ENCODE measurements at regions not wholly inside any gene's neighbourhood (a gene's known extent, or its start where the extent isn't known, plus 50 kb on each side); places are given as distances from the start of the nearest gene placed in this dataset.

DNA sequence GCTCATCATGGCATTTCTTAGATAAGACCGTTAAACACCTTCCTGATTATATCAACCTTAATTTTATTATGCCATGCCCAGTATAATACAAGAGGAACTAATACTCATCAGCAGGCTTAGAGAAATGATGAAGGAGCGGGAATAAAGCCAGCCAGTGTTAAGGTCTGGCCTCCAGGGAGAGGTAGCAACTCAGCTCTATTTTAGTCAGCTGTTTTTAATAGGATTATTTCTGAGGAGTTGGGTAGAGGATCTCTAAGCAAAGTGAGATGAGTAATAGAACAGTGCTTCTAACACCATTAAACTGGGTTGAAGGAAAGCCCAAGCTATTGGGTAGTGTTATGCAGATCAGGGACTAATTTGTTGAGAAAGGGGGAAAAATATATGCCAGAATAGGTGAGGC lies 921.5 kb downstream of the TTLL7 start:
- Histone ChIP-seq H3K9me3 (ENCODE audit: control insufficient read depth, low read depth, low read length) (peaks cover 2% of the 10 kb centered on the region), H3K4me3 (ENCODE audit: low read length) (no peak overlapping the region), H3K36me3 (ENCODE audit: control insufficient read depth, insufficient read depth, low read length) (no peaks in the 10 kb centered on the region), H3K27ac (ENCODE audit: low read length) (no peak overlapping the region), H3K4me1 (ENCODE audit: control insufficient read depth, insufficient read depth, low read length) (no peaks in the 10 kb centered on the region), H3K27me3 (ENCODE audit: control insufficient read depth, insufficient read depth, low read length) (no peaks in the 10 kb centered on the region)
- no peak for DNase-seq
- 67% methylated on average over 1 of the region's 2 CpGs for WGBS (ENCODE audit: insufficient coverage, low lambda C conversion rate)

GRCh38 chr1:83075107-83075506 lies 923.8 kb downstream of the TTLL7 start:
- H3K27me3 ChIP-seq (ENCODE audit: control insufficient read depth, insufficient read depth, low read length), result no peaks in the 10 kb centered on the region
- H3K4me3 ChIP-seq (ENCODE audit: low read length), result no peak overlapping the region
- no peak for DNase-seq
- H3K27ac ChIP-seq (ENCODE audit: low read length), result no peak overlapping the region
- H3K36me3 ChIP-seq (ENCODE audit: control insufficient read depth, insufficient read depth, low read length), result no peaks in the 10 kb centered on the region
- H3K4me1 ChIP-seq (ENCODE audit: control insufficient read depth, insufficient read depth, low read length), result no peaks in the 10 kb centered on the region
- no CpG with 5 or more reads among the region's 1 CpG for WGBS (ENCODE audit: insufficient coverage, low lambda C conversion rate)
- peaks cover 2% of the 10 kb centered on the region for H3K9me3 ChIP-seq (ENCODE audit: control insufficient read depth, low read depth, low read length)

- no peaks in the 10 kb centered on the region for H3K27me3 ChIP-seq (ENCODE audit: control insufficient read depth, insufficient read depth, low read length)
- WGBS (ENCODE audit: insufficient coverage, low lambda C conversion rate), result 70% methylated on average over 3 of the region's 4 CpGs
- H3K4me3 ChIP-seq (ENCODE audit: low read length), result no peak overlapping the region
- H3K36me3 ChIP-seq (ENCODE audit: control insufficient read depth, insufficient read depth, low read length), result no peaks in the 10 kb centered on the region
- no peak overlapping the region for H3K27ac ChIP-seq (ENCODE audit: low read length)
- no peaks in the 10 kb centered on the region for H3K4me1 ChIP-seq (ENCODE audit: control insufficient read depth, insufficient read depth, low read length)
- DNase-seq, result no peak
- H3K9me3 ChIP-seq (ENCODE audit: control insufficient read depth, low read depth, low read length), result no peaks in the 10 kb centered on the region
Observed at GRCh38 chr1:83067954-83068353, 931.0 kb downstream of the TTLL7 start.

DNA sequence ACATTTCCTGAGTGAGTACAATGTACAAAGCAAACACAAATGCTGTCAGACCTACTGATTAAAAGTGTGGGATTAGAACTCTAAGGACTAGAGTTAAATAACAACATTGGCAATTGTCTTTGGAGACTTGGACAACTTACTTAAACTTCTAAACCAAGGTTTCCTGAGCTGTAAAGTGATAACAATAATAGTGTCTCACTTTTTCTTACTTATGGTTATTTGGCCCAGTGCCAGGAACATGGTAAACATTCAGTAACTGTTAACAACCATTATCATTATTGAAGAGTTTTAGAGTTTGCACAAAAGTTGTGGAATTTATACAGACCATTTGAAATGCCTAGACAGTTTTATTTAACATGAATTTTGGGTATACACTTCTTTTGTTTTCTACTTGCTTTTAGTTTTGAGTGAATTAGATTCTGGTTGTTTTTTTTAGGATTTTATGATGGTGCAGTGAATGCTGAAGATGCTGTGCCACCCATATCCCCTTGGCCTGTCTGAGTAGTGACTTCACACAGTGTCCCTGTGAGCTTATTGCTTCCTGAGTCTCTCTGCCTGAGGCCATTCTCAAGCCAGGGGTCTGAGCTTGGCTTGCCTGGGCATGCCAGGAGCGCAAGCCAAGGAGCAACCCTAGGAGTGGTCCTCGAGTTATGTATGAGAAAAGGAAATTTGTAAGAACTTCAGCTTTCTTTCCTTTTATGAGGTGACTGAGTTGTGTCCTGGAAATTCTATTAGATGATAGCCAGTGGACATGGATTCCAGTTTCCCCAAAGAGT lies 932.8 kb downstream of the TTLL7 start:
- H3K4me1 ChIP-seq (ENCODE audit: control insufficient read depth, insufficient read depth, low read length), result no peaks in the 10 kb centered on the region
- H3K4me3 ChIP-seq (ENCODE audit: low read length), result no peak overlapping the region
- H3K27me3 ChIP-seq (ENCODE audit: control insufficient read depth, insufficient read depth, low read length), result no peaks in the 10 kb centered on the region
- no peaks in the 10 kb centered on the region for H3K9me3 ChIP-seq (ENCODE audit: control insufficient read depth, low read depth, low read length)
- no CpG with 5 or more reads among the region's 2 CpGs for WGBS (ENCODE audit: insufficient coverage, low lambda C conversion rate)
- no peaks in the 10 kb centered on the region for H3K36me3 ChIP-seq (ENCODE audit: control insufficient read depth, insufficient read depth, low read length)
- no peak overlapping the region for H3K27ac ChIP-seq (ENCODE audit: low read length)
- no peak for DNase-seq

DNA sequence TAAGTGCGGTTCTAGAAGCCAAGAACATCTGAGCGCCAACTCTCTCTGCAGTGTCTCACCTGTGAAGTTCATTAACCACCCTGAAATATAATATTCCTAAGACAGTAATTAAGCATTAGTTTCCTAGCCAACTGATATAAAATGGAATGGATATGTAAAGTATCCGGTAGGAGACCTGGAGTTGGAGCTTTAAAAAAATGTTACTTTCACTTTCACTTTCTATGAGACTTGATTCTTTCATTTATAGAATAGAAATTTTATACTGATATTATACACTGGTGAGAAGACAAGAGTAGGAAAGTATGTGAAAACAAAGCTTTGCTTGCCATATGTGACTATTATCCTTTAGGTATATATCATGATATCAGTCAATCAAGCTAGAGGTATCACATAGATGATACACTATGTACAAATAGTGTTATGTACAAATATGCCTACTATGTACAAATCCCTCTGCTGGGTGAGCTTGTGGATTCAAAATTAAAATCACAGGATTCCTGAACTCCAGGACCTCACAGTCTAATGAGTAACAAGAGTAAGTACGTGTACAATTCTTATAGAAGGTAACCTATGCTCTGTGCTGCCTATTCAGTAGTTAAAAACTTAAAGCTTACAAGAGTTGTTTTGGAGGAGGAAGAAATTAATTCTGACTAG lies 934.2 kb downstream of the TTLL7 start:
- no peaks in the 10 kb centered on the region for H3K4me1 ChIP-seq (ENCODE audit: control insufficient read depth, insufficient read depth, low read length)
- H3K27ac ChIP-seq (ENCODE audit: low read length), result no peak overlapping the region
- no peaks in the 10 kb centered on the region for H3K36me3 ChIP-seq (ENCODE audit: control insufficient read depth, insufficient read depth, low read length)
- no peak for DNase-seq
- WGBS (ENCODE audit: insufficient coverage, low lambda C conversion rate), result 100% methylated on average over 1 of the region's 4 CpGs
- H3K9me3 ChIP-seq (ENCODE audit: control insufficient read depth, low read depth, low read length), result no peaks in the 10 kb centered on the region
- H3K27me3 ChIP-seq (ENCODE audit: control insufficient read depth, insufficient read depth, low read length), result no peaks in the 10 kb centered on the region
- H3K4me3 ChIP-seq (ENCODE audit: low read length), result no peak overlapping the region

- Histone ChIP-seq H3K27ac (ENCODE audit: low read length) (no peak overlapping the region), H3K27me3 (ENCODE audit: control insufficient read depth, insufficient read depth, low read length) (no peaks in the 10 kb centered on the region), H3K4me1 (ENCODE audit: control insufficient read depth, insufficient read depth, low read length) (no peaks in the 10 kb centered on the region), H3K9me3 (ENCODE audit: control insufficient read depth, low read depth, low read length) (no peaks in the 10 kb centered on the region), H3K36me3 (ENCODE audit: control insufficient read depth, insufficient read depth, low read length) (no peaks in the 10 kb centered on the region), H3K4me3 (ENCODE audit: low read length) (no peak overlapping the region)
- 100% methylated on average over 3 of the region's 5 CpGs for WGBS (ENCODE audit: insufficient coverage, low lambda C conversion rate)
- DNase-seq, result no peak
Observed at GRCh38 chr1:83060651-83061390, 938.1 kb downstream of the TTLL7 start.

DNA sequence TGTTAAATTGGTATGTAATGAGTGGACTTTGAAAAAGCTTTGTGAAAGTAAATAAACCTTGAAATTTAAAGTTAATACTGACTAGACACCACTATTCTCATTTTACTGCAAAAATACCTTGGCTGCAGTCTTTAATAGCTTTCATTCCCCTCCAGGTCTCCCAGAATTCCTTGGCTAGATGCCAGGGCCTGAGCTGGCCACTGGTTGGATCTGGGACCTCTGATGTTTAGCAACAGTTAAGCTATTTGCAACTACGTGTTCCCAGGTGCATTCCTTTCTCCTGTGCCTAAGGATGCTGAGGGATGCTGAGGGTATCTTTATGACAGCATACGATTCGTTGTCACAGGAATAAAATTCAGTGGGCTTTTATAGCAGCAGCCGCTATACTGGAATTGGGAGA lies 938.7 kb downstream of the TTLL7 start:
- Histone ChIP-seq H3K36me3 (ENCODE audit: control insufficient read depth, insufficient read depth, low read length) (no peaks in the 10 kb centered on the region), H3K27ac (ENCODE audit: low read length) (no peak overlapping the region), H3K4me3 (ENCODE audit: low read length) (no peak overlapping the region), H3K4me1 (ENCODE audit: control insufficient read depth, insufficient read depth, low read length) (no peaks in the 10 kb centered on the region), H3K9me3 (ENCODE audit: control insufficient read depth, low read depth, low read length) (no peaks in the 10 kb centered on the region), H3K27me3 (ENCODE audit: control insufficient read depth, insufficient read depth, low read length) (no peaks in the 10 kb centered on the region)
- DNase-seq, result no peak
- WGBS (ENCODE audit: insufficient coverage, low lambda C conversion rate), result 73% methylated on average over 3 of the region's 4 CpGs

DNA sequence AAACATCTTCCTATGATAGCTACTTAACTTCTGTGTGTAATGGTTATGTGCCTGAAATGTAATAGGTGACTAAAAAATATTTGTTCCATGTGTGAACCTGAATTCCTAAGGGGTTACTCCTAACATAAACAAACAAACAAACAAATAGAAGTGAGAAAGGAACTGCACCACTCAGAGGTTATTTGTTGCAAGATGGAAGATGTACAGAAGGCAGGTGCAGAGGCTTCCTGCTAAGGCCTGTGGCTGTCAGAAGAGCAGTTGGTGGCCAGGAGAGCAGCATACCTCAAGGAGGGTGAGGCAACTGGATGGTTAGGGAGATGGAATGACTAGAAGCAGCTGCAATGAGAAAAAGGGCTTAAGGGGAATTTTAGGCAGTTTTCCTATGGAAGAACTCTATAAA lies 940.6 kb downstream of the TTLL7 start:
- Histone ChIP-seq H3K4me1 (ENCODE audit: control insufficient read depth, insufficient read depth, low read length) (no peaks in the 10 kb centered on the region), H3K27ac (ENCODE audit: low read length) (no peak overlapping the region), H3K4me3 (ENCODE audit: low read length) (no peak overlapping the region), H3K9me3 (ENCODE audit: control insufficient read depth, low read depth, low read length) (no peaks in the 10 kb centered on the region), H3K27me3 (ENCODE audit: control insufficient read depth, insufficient read depth, low read length) (no peaks in the 10 kb centered on the region), H3K36me3 (ENCODE audit: control insufficient read depth, insufficient read depth, low read length) (no peaks in the 10 kb centered on the region)
- DNase-seq, result no peak

- Histone ChIP-seq H3K27ac (ENCODE audit: low read length) (no peak overlapping the region), H3K9me3 (ENCODE audit: control insufficient read depth, low read depth, low read length) (no peaks in the 10 kb centered on the region), H3K27me3 (ENCODE audit: control insufficient read depth, insufficient read depth, low read length) (no peaks in the 10 kb centered on the region), H3K4me1 (ENCODE audit: control insufficient read depth, insufficient read depth, low read length) (no peaks in the 10 kb centered on the region), H3K4me3 (ENCODE audit: low read length) (no peak overlapping the region), H3K36me3 (ENCODE audit: control insufficient read depth, insufficient read depth, low read length) (no peaks in the 10 kb centered on the region)
- WGBS (ENCODE audit: insufficient coverage, low lambda C conversion rate), result 22% methylated on average over 2 of the region's 2 CpGs
- DNase-seq, result no peak
Observed at GRCh38 chr1:83055391-83056170, 943.4 kb downstream of the TTLL7 start.

GRCh38 chr1:83053446-83053845 lies 945.5 kb downstream of the TTLL7 start:
- no peak overlapping the region for H3K27ac ChIP-seq (ENCODE audit: low read length)
- DNase-seq, result no peak
- no peak overlapping the region for H3K4me3 ChIP-seq (ENCODE audit: low read length)
- no peaks in the 10 kb centered on the region for H3K27me3 ChIP-seq (ENCODE audit: control insufficient read depth, insufficient read depth, low read length)
- no peaks in the 10 kb centered on the region for H3K9me3 ChIP-seq (ENCODE audit: control insufficient read depth, low read depth, low read length)
- no peaks in the 10 kb centered on the region for H3K36me3 ChIP-seq (ENCODE audit: control insufficient read depth, insufficient read depth, low read length)
- WGBS (ENCODE audit: insufficient coverage, low lambda C conversion rate), result 67% methylated on average over 1 of the region's 4 CpGs
- H3K4me1 ChIP-seq (ENCODE audit: control insufficient read depth, insufficient read depth, low read length), result no peaks in the 10 kb centered on the region
